ENCODE measurements at regions not wholly inside any gene's neighbourhood (a gene's known extent, or its start where the extent isn't known, plus 50 kb on each side); places are given as distances from the start of the nearest gene placed in this dataset.

DNA sequence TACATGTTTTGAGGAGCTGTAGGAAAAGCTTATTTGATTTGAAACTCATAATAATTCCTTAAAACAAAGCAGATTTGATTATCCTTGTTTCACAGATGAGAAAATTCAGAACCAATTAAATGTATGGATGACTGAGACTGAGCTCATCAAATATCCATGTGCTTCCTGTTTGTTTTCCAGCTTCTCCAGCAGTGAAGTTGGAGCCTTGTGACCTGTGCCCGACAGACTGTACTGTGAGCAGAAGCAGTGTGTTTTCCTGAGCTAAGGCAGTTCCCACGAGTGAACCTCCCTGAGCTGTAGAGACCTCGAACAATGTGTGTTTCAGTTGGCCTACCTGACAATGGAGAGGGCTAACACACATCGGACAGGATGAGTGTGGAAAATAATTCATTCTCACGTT is 599.5 kb upstream of the NRSN1 start:
- TF ChIP-seq HNRNPH1 (optimal IDR thresholded peaks at IDR 0.05; ENCODE audit: low read depth, low read length): no peak
- no peak for TF ChIP-seq HNRNPL (IDR thresholded peaks at IDR 0.05; ENCODE audit: low read depth, low read length)
- TF ChIP-seq, protein P1, sequence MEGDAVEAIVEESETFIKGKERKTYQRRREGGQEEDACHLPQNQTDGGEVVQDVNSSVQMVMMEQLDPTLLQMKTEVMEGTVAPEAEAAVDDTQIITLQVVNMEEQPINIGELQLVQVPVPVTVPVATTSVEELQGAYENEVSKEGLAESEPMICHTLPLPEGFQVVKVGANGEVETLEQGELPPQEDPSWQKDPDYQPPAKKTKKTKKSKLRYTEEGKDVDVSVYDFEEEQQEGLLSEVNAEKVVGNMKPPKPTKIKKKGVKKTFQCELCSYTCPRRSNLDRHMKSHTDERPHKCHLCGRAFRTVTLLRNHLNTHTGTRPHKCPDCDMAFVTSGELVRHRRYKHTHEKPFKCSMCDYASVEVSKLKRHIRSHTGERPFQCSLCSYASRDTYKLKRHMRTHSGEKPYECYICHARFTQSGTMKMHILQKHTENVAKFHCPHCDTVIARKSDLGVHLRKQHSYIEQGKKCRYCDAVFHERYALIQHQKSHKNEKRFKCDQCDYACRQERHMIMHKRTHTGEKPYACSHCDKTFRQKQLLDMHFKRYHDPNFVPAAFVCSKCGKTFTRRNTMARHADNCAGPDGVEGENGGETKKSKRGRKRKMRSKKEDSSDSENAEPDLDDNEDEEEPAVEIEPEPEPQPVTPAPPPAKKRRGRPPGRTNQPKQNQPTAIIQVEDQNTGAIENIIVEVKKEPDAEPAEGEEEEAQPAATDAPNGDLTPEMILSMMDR (CRISPR knock-in tag; IDR thresholded peaks at IDR 0.05): no peak
- TF ChIP-seq, protein P2, sequence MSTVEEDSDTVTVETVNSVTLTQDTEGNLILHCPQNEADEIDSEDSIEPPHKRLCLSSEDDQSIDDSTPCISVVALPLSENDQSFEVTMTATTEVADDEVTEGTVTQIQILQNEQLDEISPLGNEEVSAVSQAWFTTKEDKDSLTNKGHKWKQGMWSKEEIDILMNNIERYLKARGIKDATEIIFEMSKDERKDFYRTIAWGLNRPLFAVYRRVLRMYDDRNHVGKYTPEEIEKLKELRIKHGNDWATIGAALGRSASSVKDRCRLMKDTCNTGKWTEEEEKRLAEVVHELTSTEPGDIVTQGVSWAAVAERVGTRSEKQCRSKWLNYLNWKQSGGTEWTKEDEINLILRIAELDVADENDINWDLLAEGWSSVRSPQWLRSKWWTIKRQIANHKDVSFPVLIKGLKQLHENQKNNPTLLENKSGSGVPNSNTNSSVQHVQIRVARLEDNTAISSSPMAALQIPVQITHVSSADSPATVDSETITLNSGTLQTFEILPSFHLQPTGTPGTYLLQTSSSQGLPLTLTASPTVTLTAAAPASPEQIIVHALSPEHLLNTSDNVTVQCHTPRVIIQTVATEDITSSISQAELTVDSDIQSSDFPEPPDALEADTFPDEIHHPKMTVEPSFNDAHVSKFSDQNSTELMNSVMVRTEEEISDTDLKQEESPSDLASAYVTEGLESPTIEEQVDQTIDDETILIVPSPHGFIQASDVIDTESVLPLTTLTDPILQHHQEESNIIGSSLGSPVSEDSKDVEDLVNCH (CRISPR knock-in tag; IDR thresholded peaks at IDR 0.05): no peak
- no peak for TF ChIP-seq ZSCAN30 (CRISPR knock-in tag; IDR thresholded peaks at IDR 0.05)
- TF ChIP-seq NFYC (CRISPR knock-in tag; IDR thresholded peaks at IDR 0.05): no peak
- no peak for TF ChIP-seq RXRA (CRISPR knock-in tag; IDR thresholded peaks at IDR 0.05)
- TF ChIP-seq, protein P3, sequence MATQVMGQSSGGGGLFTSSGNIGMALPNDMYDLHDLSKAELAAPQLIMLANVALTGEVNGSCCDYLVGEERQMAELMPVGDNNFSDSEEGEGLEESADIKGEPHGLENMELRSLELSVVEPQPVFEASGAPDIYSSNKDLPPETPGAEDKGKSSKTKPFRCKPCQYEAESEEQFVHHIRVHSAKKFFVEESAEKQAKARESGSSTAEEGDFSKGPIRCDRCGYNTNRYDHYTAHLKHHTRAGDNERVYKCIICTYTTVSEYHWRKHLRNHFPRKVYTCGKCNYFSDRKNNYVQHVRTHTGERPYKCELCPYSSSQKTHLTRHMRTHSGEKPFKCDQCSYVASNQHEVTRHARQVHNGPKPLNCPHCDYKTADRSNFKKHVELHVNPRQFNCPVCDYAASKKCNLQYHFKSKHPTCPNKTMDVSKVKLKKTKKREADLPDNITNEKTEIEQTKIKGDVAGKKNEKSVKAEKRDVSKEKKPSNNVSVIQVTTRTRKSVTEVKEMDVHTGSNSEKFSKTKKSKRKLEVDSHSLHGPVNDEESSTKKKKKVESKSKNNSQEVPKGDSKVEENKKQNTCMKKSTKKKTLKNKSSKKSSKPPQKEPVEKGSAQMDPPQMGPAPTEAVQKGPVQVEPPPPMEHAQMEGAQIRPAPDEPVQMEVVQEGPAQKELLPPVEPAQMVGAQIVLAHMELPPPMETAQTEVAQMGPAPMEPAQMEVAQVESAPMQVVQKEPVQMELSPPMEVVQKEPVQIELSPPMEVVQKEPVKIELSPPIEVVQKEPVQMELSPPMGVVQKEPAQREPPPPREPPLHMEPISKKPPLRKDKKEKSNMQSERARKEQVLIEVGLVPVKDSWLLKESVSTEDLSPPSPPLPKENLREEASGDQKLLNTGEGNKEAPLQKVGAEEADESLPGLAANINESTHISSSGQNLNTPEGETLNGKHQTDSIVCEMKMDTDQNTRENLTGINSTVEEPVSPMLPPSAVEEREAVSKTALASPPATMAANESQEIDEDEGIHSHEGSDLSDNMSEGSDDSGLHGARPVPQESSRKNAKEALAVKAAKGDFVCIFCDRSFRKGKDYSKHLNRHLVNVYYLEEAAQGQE (IDR thresholded peaks at IDR 0.05; ENCODE audit: borderline replicate concordance in 1 of 2, low read depth in 1 of 2, low read length in 2 of 2): no peak
- TF ChIP-seq, protein P4, sequence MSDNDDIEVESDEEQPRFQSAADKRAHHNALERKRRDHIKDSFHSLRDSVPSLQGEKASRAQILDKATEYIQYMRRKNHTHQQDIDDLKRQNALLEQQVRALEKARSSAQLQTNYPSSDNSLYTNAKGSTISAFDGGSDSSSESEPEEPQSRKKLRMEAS (IDR thresholded peaks at IDR 0.05): no peak

Data from HepG2 (cell line).